BLaER1 treated with 17β-estradiol and CSF1 and Interleukin-3, amounts not matched to agents 10 nM and 100 nM (cell line): ENCODE measurements at regions not wholly inside any gene's neighbourhood (a gene's known extent, or its start where the extent isn't known, plus 50 kb on each side); places are given as distances from the start of the nearest gene placed in this dataset.

Source experiments
- H3K27ac ChIP-seq, 11 experiments: shearing (Covaris generic); formaldehyde crosslinking; 2 replicates each; pipeline ENCODE4 v1.8.1; 2022
- H3K27me3 ChIP-seq, 11 experiments: shearing (Covaris generic); formaldehyde crosslinking; 2 replicates each; pipeline ENCODE4 v1.8.1; 2022
- H3K36me3 ChIP-seq, 11 experiments: shearing (Covaris generic); formaldehyde crosslinking; 2 replicates each; pipeline ENCODE4 v1.8.1; 2022
- H3K4me1 ChIP-seq, 10 experiments: shearing (Covaris generic); formaldehyde crosslinking; 2 replicates each; pipeline ENCODE4 v1.8.1; 2022
- H3K4me2 ChIP-seq, 11 experiments: shearing (Covaris generic); formaldehyde crosslinking; 2 replicates each; pipeline ENCODE4 v1.8.1; 2022
- H3K4me3 ChIP-seq, 10 experiments: shearing (Covaris generic); formaldehyde crosslinking; 2 replicates each; pipeline ENCODE4 v1.8.1; 2022
- H3K9ac ChIP-seq, 11 experiments: shearing (Covaris generic); formaldehyde crosslinking; 2 replicates each; pipeline ENCODE4 v1.8.1; 2022
- H3K9me3 ChIP-seq, 11 experiments: shearing (Covaris generic); formaldehyde crosslinking; replicated peaks in 1 of 11; 2 replicates each; pipeline ENCODE4 v1.8.1; 2022
- H4K20me1 ChIP-seq, 11 experiments: shearing (Covaris generic); formaldehyde crosslinking; 2 replicates each; pipeline ENCODE4 v1.8.1; 2022
- Cebpa-rat ChIP-seq, 11 experiments: shearing (Covaris generic); IDR thresholded peaks; 2 replicates each; pipeline ENCODE4 v1.8.1; 2022

- Histone ChIP-seq H3K27me3 (no peaks in the 10 kb centered on the region), H4K20me1 (no peaks in the 10 kb centered on the region), H3K9me3 (peaks cover 9 to 16% (median 12%) of the 10 kb centered on the region in 11 experiments), H3K4me3 (no peak overlapping the region), H3K4me2 (peak overlapping the region in 10 of 11 experiments; percentile 18 to 77 (median 68); a peak in 20 of 22 replicates), H3K4me1 (peaks cover 12 to 31% (median 26%) of the 10 kb centered on the region in 10 experiments), H3K36me3 (peaks cover 0 to 4% (median 0%) of the 10 kb centered on the region in 11 experiments; a peak in 1 of 22 replicates), H3K9ac (no peak overlapping the region), H3K27ac (no peak overlapping the region)
- TF ChIP-seq Cebpa-rat (IDR thresholded peaks at IDR 0.05), result no peak
These were observed 149.7 kb upstream of the SPRY4 start for GRCh38 chr5:142474431-142475094.

GRCh38 chr5:142473038-142473437, 148.2 kb upstream of the SPRY4 start:
- Histone ChIP-seq H3K27ac (peak overlapping the region in 2 of 11 experiments; percentile 12 to 40; a peak in 2 of 22 replicates), H3K9me3 (peaks cover 0 to 4% (median 0%) of the 10 kb centered on the region in 11 experiments; a peak in 1 of 22 replicates), H3K9ac (no peak overlapping the region), H4K20me1 (no peaks in the 10 kb centered on the region), H3K27me3 (no peaks in the 10 kb centered on the region), H3K4me3 (no peak overlapping the region), H3K4me2 (peak overlapping the region in 5 of 11 experiments; percentile 38 to 69 (median 59); a peak in 8 of 22 replicates), H3K4me1 (peaks cover 12 to 31% (median 26%) of the 10 kb centered on the region in 10 experiments), H3K36me3 (no peaks in the 10 kb centered on the region)
- no peak for TF ChIP-seq Cebpa-rat (IDR thresholded peaks at IDR 0.05)

GRCh38 chr5:142472306-142472951, 147.6 kb upstream of the SPRY4 start:
- Histone ChIP-seq H3K4me3 (no peak overlapping the region), H3K4me1 (peaks cover 12 to 31% (median 26%) of the 10 kb centered on the region in 10 experiments), H3K9ac (no peak overlapping the region), H4K20me1 (no peaks in the 10 kb centered on the region), H3K4me2 (peak overlapping the region; percentile 7 to 69 (median 45); a peak in 21 of 22 replicates), H3K36me3 (no peaks in the 10 kb centered on the region), H3K9me3 (peaks cover 0 to 4% (median 0%) of the 10 kb centered on the region in 11 experiments; a peak in 1 of 22 replicates), H3K27me3 (no peaks in the 10 kb centered on the region), H3K27ac (peak overlapping the region in 2 of 11 experiments; percentile 22 to 40; a peak in 3 of 22 replicates)
- TF ChIP-seq Cebpa-rat (IDR thresholded peaks at IDR 0.05), result peak in 2 of 11 experiments; percentile 18 to 41; a peak in 3 of 22 replicates

- H3K36me3 ChIP-seq, result no peaks in the 10 kb centered on the region
- peaks cover 0 to 8% (median 0%) of the 10 kb centered on the region in 10 experiments; a peak in 3 of 20 replicates for H3K4me1 ChIP-seq
- no peaks in the 10 kb centered on the region for H3K9me3 ChIP-seq
- no peaks in the 10 kb centered on the region for H3K27me3 ChIP-seq
- peak overlapping the region in 2 of 11 experiments; percentile 37 to 52; a peak in 4 of 22 replicates for H3K4me2 ChIP-seq
- H3K9ac ChIP-seq, result no peak overlapping the region
- H4K20me1 ChIP-seq, result no peaks in the 10 kb centered on the region
- no peak overlapping the region for H3K27ac ChIP-seq
- no peak overlapping the region for H3K4me3 ChIP-seq
- TF ChIP-seq Cebpa-rat (IDR thresholded peaks at IDR 0.05), result no peak
These were observed 141.6 kb upstream of the SPRY4 start for GRCh38 chr5:142466195-142466971.

- Histone ChIP-seq H3K27ac (no peak overlapping the region), H4K20me1 (no peaks in the 10 kb centered on the region), H3K4me1 (peaks cover 0 to 8% (median 0%) of the 10 kb centered on the region in 10 experiments; a peak in 2 of 20 replicates), H3K9me3 (peaks cover 0 to 3% (median 0%) of the 10 kb centered on the region in 11 experiments; a peak in 1 of 22 replicates), H3K4me2 (no peak overlapping the region), H3K27me3 (no peaks in the 10 kb centered on the region), H3K9ac (no peak overlapping the region), H3K4me3 (no peak overlapping the region), H3K36me3 (no peaks in the 10 kb centered on the region)
- no peak for TF ChIP-seq Cebpa-rat (IDR thresholded peaks at IDR 0.05)
These were observed 140.7 kb upstream of the SPRY4 start for GRCh38 chr5:142465476-142465875.

- no peak for TF ChIP-seq Cebpa-rat (IDR thresholded peaks at IDR 0.05)
- H3K27me3 ChIP-seq, result no peaks in the 10 kb centered on the region
- H3K4me3 ChIP-seq, result no peak overlapping the region
- H3K27ac ChIP-seq, result no peak overlapping the region
- H3K9ac ChIP-seq, result no peak overlapping the region
- H3K36me3 ChIP-seq, result peaks cover 0 to 5% (median 0%) of the 10 kb centered on the region in 11 experiments; a peak in 1 of 22 replicates
- H4K20me1 ChIP-seq, result no peaks in the 10 kb centered on the region
- H3K4me2 ChIP-seq, result no peak overlapping the region
- peaks cover 6 to 19% (median 10%) of the 10 kb centered on the region in 11 experiments for H3K9me3 ChIP-seq
- peaks cover 0 to 8% (median 0%) of the 10 kb centered on the region in 10 experiments; a peak in 2 of 20 replicates for H3K4me1 ChIP-seq
These were observed 139.1 kb upstream of the SPRY4 start for GRCh38 chr5:142463904-142464303.

- no peak overlapping the region for H3K9ac ChIP-seq
- no peak overlapping the region for H3K4me3 ChIP-seq
- H3K4me1 ChIP-seq, result peaks cover 2 to 7% (median 3%) of the 10 kb centered on the region in 10 experiments; a peak in 18 of 20 replicates
- no peak overlapping the region for H3K27ac ChIP-seq
- TF ChIP-seq Cebpa-rat (IDR thresholded peaks at IDR 0.05), result no peak
- H3K27me3 ChIP-seq, result no peaks in the 10 kb centered on the region
- no peak overlapping the region for H3K4me2 ChIP-seq
- peaks cover 0 to 10% (median 0%) of the 10 kb centered on the region in 11 experiments; a peak in 1 of 22 replicates for H3K36me3 ChIP-seq
- peaks cover 34 to 47% (median 37%) of the 10 kb centered on the region in 11 experiments for H3K9me3 ChIP-seq
- no peaks in the 10 kb centered on the region for H4K20me1 ChIP-seq
These were observed 136.3 kb upstream of the SPRY4 start for GRCh38 chr5:142461028-142461590.

- Histone ChIP-seq H3K4me1 (peaks cover 8 to 17% (median 11%) of the 10 kb centered on the region in 10 experiments; a peak in 18 of 20 replicates), H4K20me1 (no peaks in the 10 kb centered on the region), H3K9me3 (peaks cover 36 to 49% (median 39%) of the 10 kb centered on the region in 11 experiments), H3K27me3 (no peaks in the 10 kb centered on the region), H3K4me3 (no peak overlapping the region), H3K27ac (no peak overlapping the region), H3K36me3 (peaks cover 0 to 10% (median 0%) of the 10 kb centered on the region in 11 experiments; a peak in 1 of 22 replicates), H3K9ac (no peak overlapping the region), H3K4me2 (no peak overlapping the region)
- no peak for TF ChIP-seq Cebpa-rat (IDR thresholded peaks at IDR 0.05)
These were observed 134.4 kb upstream of the SPRY4 start for GRCh38 chr5:142459209-142459608.
